SJSA1 (cell line): ENCODE measurements at regions not wholly inside any gene's neighbourhood (a gene's known extent, or its start where the extent isn't known, plus 50 kb on each side); places are given as distances from the start of the nearest gene placed in this dataset.

Experiments
- DNase-seq, 2 experiments: peaks; one replicate each; pipeline ENCODE4 v3.0.0-alpha.2; 2015 to 2020; ENCODE audit warnings: low spot score in 2 of 2, low read depth in 1 of 2
- H3K27ac ChIP-seq: fragments of 250-450 bp; sonication (Bioruptor Pico); 2 replicates; pipeline ENCODE4 v1.5.1; 2020; ENCODE audit warnings: mild to moderate bottlenecking, moderate library complexity
- H3K27me3 ChIP-seq: fragments of 250-450 bp; sonication (Bioruptor Pico); replicated peaks from 2 replicates; pipeline ENCODE4 v1.5.1; 2020; ENCODE audit warnings: mild to moderate bottlenecking, moderate library complexity
- H3K36me3 ChIP-seq: fragments of 250-450 bp; sonication (Bioruptor Pico); 2 replicates; pipeline ENCODE4 v1.5.1; 2020; ENCODE audit warnings: mild to moderate bottlenecking
- H3K4me1 ChIP-seq: fragments of 250-450 bp; sonication (Bioruptor Pico); replicated peaks from 2 replicates; pipeline ENCODE4 v1.6.1; 2021; ENCODE audit warnings: mild to moderate bottlenecking
- H3K4me3 ChIP-seq: fragments of 250-450 bp; sonication (Bioruptor Pico); 2 replicates; pipeline ENCODE4 v1.5.1; 2020; ENCODE audit warnings: mild to moderate bottlenecking
- H3K9me3 ChIP-seq: fragments of 250-450 bp; sonication (Bioruptor Pico); replicated peaks from 2 replicates; pipeline ENCODE4 v1.5.1; 2020; ENCODE audit warnings: mild to moderate bottlenecking

DNA sequence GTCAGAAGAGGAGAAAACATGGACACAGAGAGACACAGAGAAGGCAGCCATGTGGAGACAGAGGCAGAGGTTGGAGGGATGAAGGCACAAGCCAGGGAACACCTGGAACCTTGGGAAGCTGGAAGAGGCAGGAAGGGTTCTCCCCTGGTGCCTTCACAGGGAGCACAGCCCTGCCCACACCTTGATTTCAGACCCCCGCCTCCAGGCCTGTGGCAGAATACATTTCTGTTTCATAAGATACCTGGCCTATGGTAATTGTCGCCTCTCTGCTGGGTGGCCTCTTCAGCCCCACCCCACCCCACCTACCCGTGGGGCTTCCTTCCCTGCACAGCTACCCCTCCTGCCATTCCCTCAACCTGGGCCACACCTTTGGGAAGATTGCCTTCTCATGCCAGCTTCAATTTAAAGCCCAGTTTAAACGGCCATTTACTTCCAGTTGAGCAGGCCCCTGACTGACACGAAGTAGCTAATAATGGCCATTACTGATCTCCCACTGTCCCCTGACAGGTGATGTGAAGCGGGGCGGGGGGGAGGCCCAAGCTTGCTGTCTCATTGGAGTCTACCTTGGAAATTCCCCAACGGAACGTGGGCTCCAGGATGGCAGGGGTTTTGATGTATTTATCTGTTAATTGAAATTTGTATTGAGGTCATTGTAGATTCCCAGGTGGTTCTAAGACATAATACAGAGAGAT is 291.7 kb upstream of the FOXF1 start:
- DNase-seq, result no peak
- no peak overlapping the region for H3K4me3 ChIP-seq
- H3K4me1 ChIP-seq, result peaks cover 55% of the 10 kb centered on the region
- peak overlapping the region; percentile 86; the same call in 1 of the 2 replicates for H3K27ac ChIP-seq
- H3K9me3 ChIP-seq, result no peaks in the 10 kb centered on the region
- H3K27me3 ChIP-seq, result no peaks in the 10 kb centered on the region
- H3K36me3 ChIP-seq, result peaks cover 17% of the 10 kb centered on the region

DNA sequence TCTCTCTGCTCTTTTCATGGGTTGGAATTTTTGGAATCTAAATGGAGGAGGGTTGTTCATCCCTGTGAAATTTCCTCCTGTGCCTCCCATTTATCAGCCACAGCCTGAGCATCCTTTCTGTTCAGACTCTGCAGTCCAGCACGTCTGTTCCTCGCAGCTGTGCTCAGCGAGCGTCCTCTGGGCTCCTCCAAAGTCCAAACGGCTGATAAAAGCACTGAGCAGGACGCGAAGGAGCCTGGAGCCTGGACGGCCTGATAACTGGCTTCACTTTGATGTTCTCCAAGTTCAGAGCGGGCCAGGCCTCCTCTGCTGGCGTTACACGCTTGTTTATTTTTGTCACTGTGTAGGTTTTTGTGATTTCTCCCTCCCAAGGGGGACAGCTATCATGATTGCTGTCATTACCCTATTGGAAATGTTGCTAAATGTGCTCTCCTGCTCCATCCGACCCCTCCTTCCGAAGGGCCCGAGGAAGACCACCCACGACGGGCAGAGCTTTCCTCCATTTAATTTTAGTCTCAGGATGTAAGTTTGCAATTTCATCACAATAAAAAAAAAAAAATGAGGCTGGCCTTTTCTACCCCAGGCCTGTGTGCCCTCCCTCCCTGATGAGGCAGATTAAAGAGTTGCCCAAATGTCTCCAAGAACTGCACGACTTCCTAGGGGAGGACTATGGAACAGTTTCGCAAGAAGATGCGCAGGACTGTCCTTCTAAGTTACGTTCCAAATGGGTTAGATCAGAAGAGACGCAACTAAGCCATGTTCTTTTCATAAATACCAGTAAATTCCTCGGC is 290.5 kb upstream of the FOXF1 start:
- no peaks in the 10 kb centered on the region for H3K27me3 ChIP-seq
- H3K36me3 ChIP-seq, result peaks cover 17% of the 10 kb centered on the region
- peak; percentile 94 to 98 for DNase-seq
- no peaks in the 10 kb centered on the region for H3K9me3 ChIP-seq
- H3K27ac ChIP-seq, result peak overlapping the region; percentile 86
- no peak overlapping the region for H3K4me3 ChIP-seq
- H3K4me1 ChIP-seq, result peaks cover 64% of the 10 kb centered on the region

DNA sequence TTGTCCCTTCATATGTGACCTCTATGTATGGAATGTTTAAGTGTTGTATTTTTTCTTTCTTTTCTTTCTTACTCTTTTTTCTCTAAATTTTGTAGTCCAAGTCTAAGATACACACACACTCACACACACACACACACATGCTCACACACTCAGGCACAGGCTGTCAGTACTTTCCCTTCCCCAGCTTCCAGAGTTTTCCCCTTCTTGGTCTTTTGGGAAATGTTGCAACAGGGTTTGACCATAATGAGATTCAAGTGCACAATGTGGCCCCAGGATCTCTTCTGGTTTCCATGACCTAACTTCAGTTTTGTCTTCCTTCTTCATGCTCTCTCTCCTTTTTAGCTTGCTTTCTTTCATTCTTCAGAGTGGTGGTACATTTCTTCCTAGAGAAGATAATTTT is 289.8 kb upstream of the FOXF1 start:
- Histone ChIP-seq H3K27ac (peak overlapping the region; percentile 86), H3K9me3 (no peaks in the 10 kb centered on the region), H3K4me3 (peak overlapping the region; percentile 43; the same call in 1 of the 2 replicates), H3K27me3 (no peaks in the 10 kb centered on the region), H3K4me1 (peaks cover 67% of the 10 kb centered on the region), H3K36me3 (peaks cover 17% of the 10 kb centered on the region)
- no peak for DNase-seq

DNA sequence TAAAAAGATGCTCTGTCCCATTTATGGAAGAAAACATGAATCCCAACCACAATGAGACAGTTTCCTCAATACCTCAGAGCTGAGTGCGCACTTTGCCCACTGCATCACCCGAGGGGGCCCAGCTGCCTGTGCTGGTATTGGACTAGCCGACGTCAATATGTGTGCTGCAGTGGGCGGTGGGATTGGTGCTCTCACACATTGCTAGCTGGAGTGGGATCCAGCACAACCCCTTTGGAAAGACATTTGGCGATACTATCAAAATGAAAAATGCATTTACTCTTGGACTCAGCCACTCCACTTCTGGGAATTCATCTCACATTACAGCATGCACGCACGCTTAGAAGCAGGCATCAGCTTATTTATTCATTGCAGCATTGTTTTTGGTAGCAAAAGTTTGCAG is 289.2 kb upstream of the FOXF1 start:
- DNase-seq, result peak; percentile 70 to 77
- Histone ChIP-seq H3K4me1 (peaks cover 73% of the 10 kb centered on the region), H3K36me3 (peaks cover 17% of the 10 kb centered on the region), H3K27me3 (no peaks in the 10 kb centered on the region), H3K27ac (peak overlapping the region; percentile 86), H3K9me3 (no peaks in the 10 kb centered on the region), H3K4me3 (peak overlapping the region; percentile 43)

DNA sequence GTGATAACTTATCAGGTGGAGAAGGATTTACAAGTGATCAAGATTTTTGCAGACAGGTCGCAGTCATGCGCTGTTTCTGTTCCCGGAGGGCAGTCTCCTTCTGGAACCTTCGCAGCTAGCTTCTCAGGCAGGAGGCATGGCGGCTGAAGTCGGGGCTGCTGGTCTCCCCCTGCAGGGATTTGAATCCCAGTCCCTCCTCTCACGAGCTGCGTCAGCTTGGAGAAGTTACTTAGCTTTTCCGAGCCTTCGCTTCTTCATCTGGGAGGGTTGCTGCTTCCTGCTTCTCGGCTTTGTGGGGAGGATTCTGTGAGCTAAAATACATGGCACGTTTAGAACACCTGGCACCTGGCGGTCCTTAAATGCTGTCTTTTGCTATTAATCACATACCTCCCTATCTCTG is 287.8 kb upstream of the FOXF1 start:
- no peaks in the 10 kb centered on the region for H3K9me3 ChIP-seq
- peaks cover 87% of the 10 kb centered on the region for H3K4me1 ChIP-seq
- peak overlapping the region; percentile 86 for H3K27ac ChIP-seq
- peak overlapping the region; percentile 43 for H3K4me3 ChIP-seq
- no peaks in the 10 kb centered on the region for H3K27me3 ChIP-seq
- H3K36me3 ChIP-seq, result peaks cover 17% of the 10 kb centered on the region
- peak in 1 of 2 experiments; percentile 71 for DNase-seq

DNA sequence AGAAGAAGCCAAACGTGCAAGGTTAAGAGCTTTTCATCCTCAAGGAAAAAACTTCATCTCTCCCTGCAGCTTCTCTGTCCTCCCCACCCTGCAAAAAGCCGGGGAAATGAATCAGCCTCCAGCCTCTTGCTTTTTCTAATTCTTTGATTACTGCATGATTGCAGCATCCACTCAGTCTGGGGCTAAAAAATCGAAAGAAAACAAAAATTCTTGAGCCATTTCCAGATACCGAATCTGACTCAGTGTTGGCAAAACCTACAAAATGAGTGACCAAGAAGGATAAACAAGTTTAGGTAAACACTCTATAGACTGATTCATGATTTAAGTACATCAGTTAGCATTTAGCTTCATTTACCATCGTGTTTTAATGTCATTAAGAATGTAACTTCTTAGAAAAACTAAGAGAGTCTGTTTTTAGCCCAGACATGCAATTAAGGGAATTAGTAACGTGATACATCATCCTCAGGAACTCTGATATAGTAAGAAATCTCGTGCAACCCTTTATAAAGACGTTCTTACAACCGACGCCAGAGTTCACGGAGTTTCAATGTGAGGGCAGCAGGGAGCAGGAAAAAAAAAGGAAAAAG is 287.3 kb upstream of the FOXF1 start:
- Histone ChIP-seq H3K36me3 (peaks cover 17% of the 10 kb centered on the region), H3K27ac (peak overlapping the region; percentile 86), H3K27me3 (no peaks in the 10 kb centered on the region), H3K9me3 (no peaks in the 10 kb centered on the region), H3K4me1 (peaks cover 92% of the 10 kb centered on the region), H3K4me3 (peak overlapping the region; percentile 43)
- DNase-seq, result peak; percentile 80 to 96

DNA sequence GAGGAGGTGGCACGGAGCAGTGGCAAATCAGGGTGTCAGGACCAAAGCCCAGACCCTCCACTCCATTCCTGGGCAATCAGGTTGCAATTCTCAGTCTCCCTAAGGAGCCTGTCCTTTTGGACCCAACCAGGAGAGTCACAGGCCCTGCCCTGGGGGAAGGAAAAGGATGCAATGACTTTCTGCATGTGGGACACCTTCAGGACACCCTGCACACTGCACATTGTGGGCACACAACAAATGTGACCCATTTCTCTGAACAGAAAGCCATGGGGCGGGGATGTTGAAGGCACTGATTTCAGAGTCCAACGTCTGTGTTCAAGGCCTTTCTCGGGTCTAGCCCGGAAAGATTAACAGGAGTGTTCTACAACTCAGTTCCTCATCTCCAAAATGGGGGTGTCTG is 286.2 kb upstream of the FOXF1 start:
- Histone ChIP-seq H3K4me3 (no peak overlapping the region), H3K9me3 (no peaks in the 10 kb centered on the region), H3K27ac (peak overlapping the region; percentile 86), H3K27me3 (no peaks in the 10 kb centered on the region), H3K36me3 (peaks cover 17% of the 10 kb centered on the region), H3K4me1 (peaks cover 94% of the 10 kb centered on the region)
- DNase-seq, result peak in 1 of 2 experiments; percentile 33

DNA sequence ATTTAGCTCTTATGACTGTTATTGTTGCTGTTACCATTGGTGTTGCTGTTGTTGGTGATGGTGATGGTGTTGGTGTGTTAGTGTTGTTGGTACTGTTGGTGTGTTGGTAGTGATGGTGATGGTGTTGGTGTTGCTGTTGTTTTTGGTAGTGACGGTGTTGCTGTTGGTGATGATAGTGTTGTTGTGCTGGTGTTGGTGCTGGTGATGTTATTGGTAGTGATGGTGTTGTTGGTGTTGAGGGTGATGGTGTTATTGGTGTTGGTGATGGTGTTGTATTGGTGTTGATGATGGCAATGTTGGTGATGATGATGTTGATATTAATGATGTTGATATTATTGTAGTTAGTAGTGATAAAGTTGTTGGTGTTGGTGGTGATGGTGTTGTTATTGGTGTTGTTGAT is 285.7 kb upstream of the FOXF1 start:
- H3K36me3 ChIP-seq, result peaks cover 17% of the 10 kb centered on the region
- H3K4me1 ChIP-seq, result peaks cover 94% of the 10 kb centered on the region
- no peak overlapping the region for H3K4me3 ChIP-seq
- H3K9me3 ChIP-seq, result no peaks in the 10 kb centered on the region
- H3K27ac ChIP-seq, result no peak overlapping the region
- no peak for DNase-seq
- no peaks in the 10 kb centered on the region for H3K27me3 ChIP-seq

DNA sequence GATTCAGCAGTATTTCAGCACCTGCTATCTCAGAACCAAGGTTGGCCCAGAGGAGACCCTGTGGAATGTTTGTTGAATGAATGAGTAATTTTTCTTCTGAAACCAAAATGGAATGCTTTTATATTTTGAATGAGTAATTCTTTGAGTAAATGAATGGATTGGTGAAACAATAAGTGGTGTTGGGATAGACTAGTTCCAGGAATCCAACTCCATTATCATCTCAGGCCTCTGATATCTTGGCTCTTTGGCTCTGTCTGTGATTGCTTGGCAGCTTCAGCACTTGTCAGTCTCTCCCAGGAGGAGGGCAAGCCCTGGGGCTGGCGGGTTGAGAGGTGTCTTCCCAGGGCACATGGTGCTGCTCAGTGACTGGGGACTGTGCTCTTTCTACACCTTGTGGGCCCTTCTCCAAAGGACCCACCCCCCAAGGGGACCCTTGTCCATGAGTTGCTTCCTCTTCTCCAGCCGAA is 284.4 kb upstream of the FOXF1 start:
- no peak overlapping the region for H3K4me3 ChIP-seq
- H3K4me1 ChIP-seq, result peaks cover 93% of the 10 kb centered on the region
- peak overlapping the region; percentile 40 for H3K27ac ChIP-seq
- no peaks in the 10 kb centered on the region for H3K27me3 ChIP-seq
- H3K36me3 ChIP-seq, result peaks cover 13% of the 10 kb centered on the region
- peak; percentile 73 to 78 for DNase-seq
- H3K9me3 ChIP-seq, result no peaks in the 10 kb centered on the region

DNA sequence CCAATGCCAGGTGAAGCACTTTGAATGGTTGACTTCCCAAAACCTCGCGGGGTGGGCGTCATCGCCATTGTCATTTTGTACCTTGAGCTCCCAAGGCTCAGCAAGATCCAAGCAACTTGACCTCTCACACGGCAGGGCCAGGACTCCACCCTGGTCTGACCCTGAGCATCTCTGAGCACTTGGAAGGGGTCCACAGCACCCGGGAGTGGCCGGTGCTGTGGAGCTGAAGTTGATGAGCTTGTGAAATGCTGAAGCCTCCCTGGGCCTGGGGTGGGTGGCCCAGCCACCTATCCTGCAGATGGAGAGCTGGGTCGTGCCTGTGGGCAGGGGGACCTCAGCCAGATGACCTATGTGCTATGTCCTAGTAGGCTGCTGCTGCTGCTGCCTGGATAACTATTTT is 283.3 kb upstream of the FOXF1 start:
- peak overlapping the region; percentile 48 for H3K27ac ChIP-seq
- H3K9me3 ChIP-seq, result no peaks in the 10 kb centered on the region

DNA sequence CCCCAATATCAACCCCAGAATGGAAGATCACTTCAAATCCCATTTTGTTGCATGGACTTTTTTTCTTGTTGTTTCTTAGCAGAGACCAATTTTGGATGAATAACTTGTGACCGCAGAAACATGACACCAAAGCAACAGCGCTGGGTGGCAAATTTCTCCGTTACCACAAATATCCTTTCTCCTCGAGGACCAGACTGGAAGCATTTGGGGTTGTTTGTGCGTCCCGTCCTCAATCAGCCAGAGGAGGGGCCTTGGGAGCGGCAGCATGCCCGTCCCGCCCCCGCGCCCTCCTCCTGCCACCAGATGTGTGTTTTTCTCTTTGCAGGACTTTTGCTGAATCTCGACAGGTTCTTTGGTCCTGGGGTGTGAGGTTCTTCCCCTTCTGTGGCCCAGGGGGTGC is 282.5 kb upstream of the FOXF1 start:
- Histone ChIP-seq H3K36me3 (no peaks in the 10 kb centered on the region), H3K27ac (peak overlapping the region; percentile 48), H3K4me1 (peaks cover 94% of the 10 kb centered on the region), H3K27me3 (no peaks in the 10 kb centered on the region), H3K9me3 (no peaks in the 10 kb centered on the region), H3K4me3 (no peak overlapping the region)
- DNase-seq, result peak; percentile 93 to 96

More for the DNA sequence above, 283.3 kb upstream of the FOXF1 start:
- H3K4me1 ChIP-seq, result peaks cover 93% of the 10 kb centered on the region
- no peak overlapping the region for H3K4me3 ChIP-seq
- peaks cover 1% of the 10 kb centered on the region; the same call in 1 of the 2 replicates for H3K36me3 ChIP-seq
- no peak for DNase-seq
- H3K27me3 ChIP-seq, result no peaks in the 10 kb centered on the region

DNA sequence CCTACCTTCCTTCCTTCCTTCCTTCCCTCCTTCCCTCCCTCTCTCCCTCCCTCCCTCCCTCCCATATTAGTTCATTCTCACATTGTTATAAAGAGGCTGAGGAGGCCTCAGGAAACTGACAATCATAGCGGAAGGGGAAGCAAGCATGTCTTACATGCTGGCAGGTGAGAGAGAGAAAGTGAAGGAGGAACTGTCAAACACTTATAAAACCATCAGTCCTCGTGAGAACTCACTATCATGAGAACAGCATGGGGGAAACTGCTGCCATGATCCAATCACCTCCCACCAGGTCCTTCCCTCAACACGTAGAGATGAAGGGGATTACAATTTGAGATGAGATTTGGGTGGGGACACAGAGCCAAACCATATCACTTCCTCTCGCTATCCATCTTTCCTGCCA is 281.6 kb upstream of the FOXF1 start:
- peaks cover 95% of the 10 kb centered on the region for H3K4me1 ChIP-seq
- no peak overlapping the region for H3K27ac ChIP-seq
- DNase-seq, result no peak
- no peaks in the 10 kb centered on the region for H3K36me3 ChIP-seq
- H3K4me3 ChIP-seq, result no peak overlapping the region
- H3K9me3 ChIP-seq, result no peaks in the 10 kb centered on the region
- H3K27me3 ChIP-seq, result no peaks in the 10 kb centered on the region

DNA sequence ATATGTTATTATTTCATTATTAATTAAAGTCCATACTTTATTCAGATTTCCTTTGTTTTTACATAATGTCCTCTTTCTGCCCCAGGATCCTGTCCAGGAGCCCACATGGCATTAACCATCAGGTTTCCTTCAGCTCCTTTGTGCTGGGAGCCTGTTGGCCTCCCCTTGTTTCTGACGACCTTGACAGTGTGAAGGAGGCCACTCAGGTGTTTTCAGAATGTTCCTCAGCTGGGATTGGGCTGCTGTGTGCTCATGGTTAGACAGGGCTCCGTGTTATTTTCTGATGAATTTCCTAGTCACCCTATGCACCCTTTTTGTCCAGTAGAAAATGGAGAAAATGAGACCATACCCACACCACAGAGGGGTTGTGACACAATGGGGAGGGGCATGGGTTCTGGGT is 281.0 kb upstream of the FOXF1 start:
- Histone ChIP-seq H3K27ac (no peak overlapping the region), H3K4me3 (no peak overlapping the region), H3K9me3 (no peaks in the 10 kb centered on the region), H3K27me3 (no peaks in the 10 kb centered on the region), H3K4me1 (peaks cover 91% of the 10 kb centered on the region), H3K36me3 (no peaks in the 10 kb centered on the region)
- DNase-seq, result no peak
